SHP77 (cell line): ENCODE measurements at regions not wholly inside any gene's neighbourhood (a gene's known extent, or its start where the extent isn't known, plus 50 kb on each side); places are given as distances from the start of the nearest gene placed in this dataset.

Experiments
- DNase-seq, 2 experiments: peaks; one replicate each; lab custom pipeline; 2025; lab: John Stamatoyannopoulos, UW

GRCh38 chr1:87783315-87783714, 454.6 kb downstream of the LMO4 start:
- no peak for DNase-seq

GRCh38 chr1:87785386-87785785, 456.7 kb downstream of the LMO4 start:
- no peak for DNase-seq

- DNase-seq = no peak
These were observed 457.5 kb downstream of the LMO4 start for GRCh38 chr1:87786229-87786628.

- no peak for DNase-seq
These were observed 458.3 kb downstream of the LMO4 start for GRCh38 chr1:87786861-87787545.

- no peak for DNase-seq
These were observed 458.9 kb downstream of the LMO4 start for GRCh38 chr1:87787551-87787950.

GRCh38 chr1:87790756-87791155, 462.1 kb downstream of the LMO4 start:
- no peak for DNase-seq

- DNase-seq = no peak
These were observed 463.5 kb downstream of the LMO4 start for GRCh38 chr1:87791931-87792740.

- DNase-seq = no peak
These were observed 466.3 kb downstream of the LMO4 start for GRCh38 chr1:87794788-87795614.

GRCh38 chr1:87795615-87796337, 467.1 kb downstream of the LMO4 start:
- DNase-seq = no peak

- DNase-seq = no peak
These were observed 467.8 kb downstream of the LMO4 start for GRCh38 chr1:87796471-87796901.

- DNase-seq = no peak
These were observed 470.8 kb downstream of the LMO4 start for GRCh38 chr1:87799451-87799850.

GRCh38 chr1:87800006-87800405, 471.3 kb downstream of the LMO4 start:
- no peak for DNase-seq

GRCh38 chr1:87803375-87803774, 474.7 kb downstream of the LMO4 start:
- no peak for DNase-seq

GRCh38 chr1:87804128-87804527, 475.4 kb downstream of the LMO4 start:
- DNase-seq = no peak

- no peak for DNase-seq
These were observed 477.1 kb downstream of the LMO4 start for GRCh38 chr1:87805666-87806378.

GRCh38 chr1:87806379-87807094, 477.9 kb downstream of the LMO4 start:
- no peak for DNase-seq

GRCh38 chr1:87810166-87810565, 481.5 kb downstream of the LMO4 start:
- DNase-seq = no peak

GRCh38 chr1:87812871-87813577, 484.3 kb downstream of the LMO4 start:
- no peak for DNase-seq

GRCh38 chr1:87814573-87814972, 485.9 kb downstream of the LMO4 start:
- DNase-seq = no peak

GRCh38 chr1:87816646-87817045, 488.0 kb downstream of the LMO4 start:
- DNase-seq = no peak
